Neuronal stem cell (in vitro differentiated cells): ENCODE measurements at regions not wholly inside any gene's neighbourhood (a gene's known extent, or its start where the extent isn't known, plus 50 kb on each side); places are given as distances from the start of the nearest gene placed in this dataset.

Experiments used
- DNase-seq: peaks from one replicate; pipeline ENCODE4 v3.0.0-alpha.2; 2013; ENCODE audit warnings: low spot score
- H2AFZ ChIP-seq: one replicate; pipeline ENCODE4 v1.6.1; 2013; ENCODE audit warnings: mild to moderate bottlenecking, low read length, inconsistent platforms
- H2AK5ac ChIP-seq: 2 replicates; pipeline ENCODE4 v1.6.1; 2013; ENCODE audit warnings: low read depth, mild to moderate bottlenecking, inconsistent platforms, low read length, moderate library complexity, mixed read lengths
- H2BK120ac ChIP-seq: 2 replicates; pipeline ENCODE4 v1.6.1; 2013; ENCODE audit warnings: low read depth, mild to moderate bottlenecking, inconsistent platforms, low read length, moderate library complexity, mixed read lengths
- H2BK12ac ChIP-seq: one replicate; pipeline ENCODE4 v1.6.1; 2013; ENCODE audit warnings: low read length, inconsistent platforms
- H2BK15ac ChIP-seq: 2 replicates; pipeline ENCODE4 v1.6.1; 2013; ENCODE audit warnings: mild to moderate bottlenecking, low read length, inconsistent platforms, mixed read lengths
- H2BK5ac ChIP-seq: one replicate; pipeline ENCODE4 v1.6.1; 2013; ENCODE audit warnings: inconsistent platforms, mild to moderate bottlenecking, low read length, moderate library complexity
- H3K14ac ChIP-seq: one replicate; pipeline ENCODE4 v1.6.1; 2013; ENCODE audit warnings: low read length, inconsistent platforms
- H3K18ac ChIP-seq: 2 replicates; pipeline ENCODE4 v1.6.1; 2013; ENCODE audit warnings: low read length, inconsistent platforms
- H3K23ac ChIP-seq: 2 replicates; pipeline ENCODE4 v1.6.1; 2013; ENCODE audit warnings: low read depth, mild to moderate bottlenecking, mixed read lengths, low read length, inconsistent platforms; ENCODE audit not compliant: poor library complexity
- H3K27ac ChIP-seq: replicated peaks from 3 replicates; pipeline ENCODE4 v1.5.1; 2013; ENCODE audit warnings: low read length, inconsistent platforms
- H3K27me3 ChIP-seq, 3 experiments: 2 replicates each; pipeline ENCODE4 v1.6.1; 2013; ENCODE audit warnings: low read length in 3 of 3, mild to moderate bottlenecking in 2 of 3, inconsistent platforms in 1 of 3, low read depth in 1 of 3, mixed read lengths in 1 of 3, moderate library complexity in 1 of 3; ENCODE audit not compliant: control insufficient read depth in 3 of 3, insufficient read depth in 3 of 3
- H3K36me3 ChIP-seq, 2 donors: replicated peaks in 1 of 2; 2 replicates each; pipeline ENCODE4 v1.6.1; 2013; ENCODE audit warnings: low read length in 2 of 2; ENCODE audit not compliant: control insufficient read depth in 2 of 2, insufficient read depth in 2 of 2
- H3K4ac ChIP-seq: 2 replicates; pipeline ENCODE4 v1.6.1; 2013; ENCODE audit warnings: inconsistent platforms, mild to moderate bottlenecking, low read length, moderate library complexity
- H3K4me1 ChIP-seq, 2 donors: 1 replicate in 1 of 2; 2 replicates in 1 of 2; pipeline ENCODE4 v1.6.1; 2013; ENCODE audit warnings: low read length in 2 of 2, low read depth in 1 of 2; ENCODE audit not compliant: control insufficient read depth in 2 of 2, insufficient read depth in 1 of 2
- H3K4me2 ChIP-seq: one replicate; pipeline ENCODE4 v1.6.1; 2013; ENCODE audit warnings: mild to moderate bottlenecking, low read length, inconsistent platforms; ENCODE audit not compliant: insufficient read depth, poor library complexity, severe bottlenecking
- H3K4me3 ChIP-seq, 2 donors: 2 replicates each; pipeline ENCODE4 v1.5.1; 2013; ENCODE audit warnings: low read length in 2 of 2, mild to moderate bottlenecking in 2 of 2, inconsistent platforms in 1 of 2, moderate library complexity in 1 of 2
- H3K79me1 ChIP-seq: one replicate; pipeline ENCODE4 v1.6.1; 2013; ENCODE audit warnings: low read depth, mild to moderate bottlenecking, inconsistent platforms, low read length, moderate library complexity
- H3K9ac ChIP-seq: one replicate; pipeline ENCODE4 v1.6.1; 2013; ENCODE audit warnings: mild to moderate bottlenecking, low read depth, low read length, inconsistent platforms; ENCODE audit not compliant: poor library complexity
- H3K9me3 ChIP-seq, 2 donors: replicated peaks in 1 of 2; 2 replicates each; pipeline versions ENCODE3 to v1.6.1; 2013; ENCODE audit warnings: low read length in 2 of 2, mild to moderate bottlenecking in 2 of 2, inconsistent platforms in 1 of 2, low read depth in 1 of 2, mixed read lengths in 1 of 2, moderate library complexity in 1 of 2; ENCODE audit not compliant: control insufficient read depth in 2 of 2, insufficient read depth in 1 of 2
- H4K8ac ChIP-seq: one replicate; pipeline ENCODE4 v1.6.1; 2013; ENCODE audit warnings: low read depth, mild to moderate bottlenecking, inconsistent platforms, low read length, moderate library complexity
- H4K91ac ChIP-seq: one replicate; pipeline ENCODE4 v1.6.1; 2013; ENCODE audit warnings: low read length, low read depth, mild to moderate bottlenecking, inconsistent platforms; ENCODE audit not compliant: poor library complexity
- WGBS, 2 donors: extraction: QIAGEN DNeasy Blood & Tissue Kit; methylation state at CpG; one replicate each; pipeline ENCODE4 v1.1.7; 2013; ENCODE audit warnings: missing lambda C conversion rate in 2 of 2, mixed read lengths in 1 of 2; ENCODE audit not compliant: insufficient read length in 2 of 2, insufficient replicate concordance in 1 of 2; ENCODE audit errors: extremely low coverage in 2 of 2; 5-methylcytosine and 5-hydroxymethylcytosine counted together

DNA sequence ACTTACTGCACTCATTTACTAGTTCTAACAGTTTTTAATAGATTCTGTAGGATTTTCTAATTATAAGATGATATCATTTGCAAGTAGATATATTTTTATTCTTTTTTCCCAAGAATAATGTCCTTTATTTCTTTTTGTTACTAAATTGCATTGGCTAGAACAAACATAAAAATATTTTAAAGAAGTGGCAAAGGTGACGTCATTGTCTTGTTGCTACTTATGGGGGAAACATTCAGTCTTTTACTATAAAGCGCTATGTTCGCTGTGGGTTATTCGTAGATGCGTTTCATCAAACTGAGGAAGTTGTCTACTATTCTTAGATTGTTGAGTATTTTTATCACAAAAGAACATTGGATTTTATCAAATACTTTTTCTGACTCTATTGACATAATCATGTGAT is 765.2 kb upstream of the POU3F3 start:
- H3K27ac ChIP-seq: no peak overlapping the region
- H3K4me1 ChIP-seq: no peaks in the 10 kb centered on the region
- no peak overlapping the region for H3K4me2 ChIP-seq
- no peak overlapping the region for H2BK5ac ChIP-seq
- H2BK120ac ChIP-seq: no peak overlapping the region
- H2BK12ac ChIP-seq: no peak overlapping the region
- no peak overlapping the region for H2BK15ac ChIP-seq
- no peak overlapping the region for H3K4me3 ChIP-seq
- H3K9me3 ChIP-seq: peaks cover 0 to 2% of the 10 kb centered on the region in 2 donors
- H3K36me3 ChIP-seq: no peaks in the 10 kb centered on the region
- H2AFZ ChIP-seq: no peak overlapping the region
- H4K91ac ChIP-seq: no peak overlapping the region
- H3K27me3 ChIP-seq: no peaks in the 10 kb centered on the region
- H3K23ac ChIP-seq: no peak overlapping the region
- no peak overlapping the region for H2AK5ac ChIP-seq
- no peak overlapping the region for H3K14ac ChIP-seq
- H3K18ac ChIP-seq: no peak overlapping the region
- H3K4ac ChIP-seq: no peak overlapping the region
- no peaks in the 10 kb centered on the region for H3K79me1 ChIP-seq
- WGBS, 2 donors: no CpG with 5 or more reads among the region's 5 CpGs
- no peak for DNase-seq
- no peak overlapping the region for H4K8ac ChIP-seq
- H3K9ac ChIP-seq: no peak overlapping the region

GRCh38 chr2:104090407-104090806 is 763.5 kb upstream of the POU3F3 start:
- no CpG with 5 or more reads among the region's 6 CpGs for WGBS, 2 donors
- Histone ChIP-seq H4K91ac (no peak overlapping the region), H3K4me3 (no peak overlapping the region)

DNA sequence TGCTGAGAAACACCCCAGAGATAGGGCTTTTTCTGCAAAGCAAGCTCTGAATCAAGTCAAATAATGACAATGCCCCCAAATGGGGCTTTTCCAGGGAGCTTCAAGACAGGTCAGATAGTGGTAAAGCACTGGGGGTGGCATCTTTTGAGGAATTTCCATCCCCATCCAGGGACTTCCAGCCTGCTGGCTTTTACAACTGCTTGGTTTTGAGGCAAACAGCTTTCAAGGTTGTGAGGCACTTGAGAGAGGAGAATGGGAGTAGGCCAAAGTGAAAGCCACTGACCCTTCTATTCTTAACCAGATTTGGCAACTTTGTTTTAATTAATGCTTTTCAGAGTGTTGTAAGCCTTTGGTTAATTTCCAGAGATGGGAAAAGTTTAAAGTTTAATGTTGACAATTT is 762.0 kb upstream of the POU3F3 start:
- no peak overlapping the region for H2BK15ac ChIP-seq

More at GRCh38 chr2:104090407-104090806, 763.5 kb upstream of the POU3F3 start:
- H3K4ac ChIP-seq: no peak overlapping the region
- no peak for DNase-seq
- H4K8ac ChIP-seq: no peak overlapping the region
- no peak overlapping the region for H2BK15ac ChIP-seq
- H3K18ac ChIP-seq: no peak overlapping the region
- no peak overlapping the region for H2AK5ac ChIP-seq
- H3K23ac ChIP-seq: no peak overlapping the region
- no peak overlapping the region for H3K9ac ChIP-seq
- no peaks in the 10 kb centered on the region for H3K4me1 ChIP-seq
- H3K9me3 ChIP-seq: peaks cover 0 to under 1% of the 10 kb centered on the region in 2 donors
- no peaks in the 10 kb centered on the region for H3K79me1 ChIP-seq
- H2BK12ac ChIP-seq: no peak overlapping the region
- no peaks in the 10 kb centered on the region for H3K27me3 ChIP-seq
- H3K14ac ChIP-seq: no peak overlapping the region
- H3K27ac ChIP-seq: no peak overlapping the region
- no peak overlapping the region for H2BK5ac ChIP-seq
- no peak overlapping the region for H2AFZ ChIP-seq
- no peaks in the 10 kb centered on the region for H3K36me3 ChIP-seq
- no peak overlapping the region for H3K4me2 ChIP-seq
- H2BK120ac ChIP-seq: no peak overlapping the region

GRCh38 chr2:104092886-104093285 is 761.0 kb upstream of the POU3F3 start:
- no peak overlapping the region for H2BK15ac ChIP-seq
- H2BK120ac ChIP-seq: no peak overlapping the region
- H3K9me3 ChIP-seq: no peaks in the 10 kb centered on the region
- H3K79me1 ChIP-seq: no peaks in the 10 kb centered on the region
- no peak overlapping the region for H3K9ac ChIP-seq
- H3K4me2 ChIP-seq: no peak overlapping the region
- no peak overlapping the region for H2BK5ac ChIP-seq
- no peak overlapping the region for H2AK5ac ChIP-seq
- no peak overlapping the region for H3K23ac ChIP-seq
- H4K8ac ChIP-seq: no peak overlapping the region
- H3K36me3 ChIP-seq: no peaks in the 10 kb centered on the region
- H3K4ac ChIP-seq: no peak overlapping the region
- H4K91ac ChIP-seq: no peak overlapping the region
- H3K18ac ChIP-seq: no peak overlapping the region
- no peak overlapping the region for H3K14ac ChIP-seq
- no peak for DNase-seq
- H2BK12ac ChIP-seq: no peak overlapping the region
- no peaks in the 10 kb centered on the region for H3K27me3 ChIP-seq
- no peak overlapping the region for H3K27ac ChIP-seq
- no peaks in the 10 kb centered on the region for H3K4me1 ChIP-seq
- no peak overlapping the region for H2AFZ ChIP-seq
- H3K4me3 ChIP-seq: no peak overlapping the region
- no CpG with 5 or more reads among the region's 6 CpGs for WGBS, 2 donors

More for the DNA sequence above, 762.0 kb upstream of the POU3F3 start:
- Histone ChIP-seq H3K4me1 (no peaks in the 10 kb centered on the region), H3K18ac (no peak overlapping the region), H3K27me3 (no peaks in the 10 kb centered on the region), H3K27ac (no peak overlapping the region), H3K4ac (no peak overlapping the region), H3K9me3 (no peaks in the 10 kb centered on the region), H3K14ac (no peak overlapping the region), H2BK120ac (no peak overlapping the region), H3K9ac (no peak overlapping the region), H3K4me3 (no peak overlapping the region), H2AFZ (peak overlapping the region; percentile 76), H4K8ac (no peak overlapping the region), H2BK5ac (no peak overlapping the region), H3K36me3 (no peaks in the 10 kb centered on the region), H3K23ac (no peak overlapping the region), H2BK12ac (no peak overlapping the region), H3K4me2 (no peak overlapping the region), H3K79me1 (no peaks in the 10 kb centered on the region), H4K91ac (no peak overlapping the region), H2AK5ac (no peak overlapping the region)
- no peak for DNase-seq
